ENCODE measurements at regions not wholly inside any gene's neighbourhood (a gene's known extent, or its start where the extent isn't known, plus 50 kb on each side); places are given as distances from the start of the nearest gene placed in this dataset.

- no peaks in the 10 kb centered on the region for H3K4me1 ChIP-seq
- TF ChIP-seq POLR2A (IDR thresholded peaks at IDR 0.05), result no peak
- TF ChIP-seq EP300 (IDR thresholded peaks at IDR 0.05), result no peak
- no peak for TF ChIP-seq POLR2AphosphoS5 (IDR thresholded peaks at IDR 0.05)
- TF ChIP-seq, protein P1, sequence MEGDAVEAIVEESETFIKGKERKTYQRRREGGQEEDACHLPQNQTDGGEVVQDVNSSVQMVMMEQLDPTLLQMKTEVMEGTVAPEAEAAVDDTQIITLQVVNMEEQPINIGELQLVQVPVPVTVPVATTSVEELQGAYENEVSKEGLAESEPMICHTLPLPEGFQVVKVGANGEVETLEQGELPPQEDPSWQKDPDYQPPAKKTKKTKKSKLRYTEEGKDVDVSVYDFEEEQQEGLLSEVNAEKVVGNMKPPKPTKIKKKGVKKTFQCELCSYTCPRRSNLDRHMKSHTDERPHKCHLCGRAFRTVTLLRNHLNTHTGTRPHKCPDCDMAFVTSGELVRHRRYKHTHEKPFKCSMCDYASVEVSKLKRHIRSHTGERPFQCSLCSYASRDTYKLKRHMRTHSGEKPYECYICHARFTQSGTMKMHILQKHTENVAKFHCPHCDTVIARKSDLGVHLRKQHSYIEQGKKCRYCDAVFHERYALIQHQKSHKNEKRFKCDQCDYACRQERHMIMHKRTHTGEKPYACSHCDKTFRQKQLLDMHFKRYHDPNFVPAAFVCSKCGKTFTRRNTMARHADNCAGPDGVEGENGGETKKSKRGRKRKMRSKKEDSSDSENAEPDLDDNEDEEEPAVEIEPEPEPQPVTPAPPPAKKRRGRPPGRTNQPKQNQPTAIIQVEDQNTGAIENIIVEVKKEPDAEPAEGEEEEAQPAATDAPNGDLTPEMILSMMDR (IDR thresholded peaks at IDR 0.05), result no peak
- H3K4me3 ChIP-seq, result no peak overlapping the region
- H3K9me3 ChIP-seq, result no peaks in the 10 kb centered on the region
- no peak for DNase-seq
- no peaks in the 10 kb centered on the region for H3K27me3 ChIP-seq
- no peaks in the 10 kb centered on the region for H3K36me3 ChIP-seq
- no peak overlapping the region for H3K27ac ChIP-seq
- intact Hi-C loops (cut with DNase I; ENCODE audit: low total_unique reads), result no loop called here
Measured at GRCh38 chr7:10720042-10720441, 253.6 kb upstream of the PHF14 start.

GRCh38 chr7:10721289-10721688 lies 252.4 kb upstream of the PHF14 start:
- no peaks in the 10 kb centered on the region for H3K9me3 ChIP-seq
- DNase-seq, result no peak
- H3K4me1 ChIP-seq, result no peaks in the 10 kb centered on the region
- H3K4me3 ChIP-seq, result no peak overlapping the region
- WGBS, 5 donors, result 76 to 84% (median 82%) methylated on average over 3 of the region's 3 CpGs
- H3K27me3 ChIP-seq, result no peaks in the 10 kb centered on the region
- H3K27ac ChIP-seq, result no peak overlapping the region
- H3K36me3 ChIP-seq, result no peaks in the 10 kb centered on the region
- TF ChIP-seq, protein P1 (IDR thresholded peaks at IDR 0.05), result no peak
- TF ChIP-seq POLR2AphosphoS5 (IDR thresholded peaks at IDR 0.05), result no peak
- no peak for TF ChIP-seq POLR2A (IDR thresholded peaks at IDR 0.05)
- TF ChIP-seq EP300 (IDR thresholded peaks at IDR 0.05), result no peak
- intact Hi-C loops (cut with DNase I; ENCODE audit: low total_unique reads), result no loop called here

GRCh38 chr7:10723832-10724231 lies 249.8 kb upstream of the PHF14 start:
- Histone ChIP-seq H3K27ac (no peak overlapping the region), H3K36me3 (no peaks in the 10 kb centered on the region), H3K4me3 (no peak overlapping the region), H3K27me3 (no peaks in the 10 kb centered on the region), H3K9me3 (no peaks in the 10 kb centered on the region), H3K4me1 (no peaks in the 10 kb centered on the region)
- no peak for TF ChIP-seq POLR2A (IDR thresholded peaks at IDR 0.05)
- TF ChIP-seq, protein P1 (IDR thresholded peaks at IDR 0.05), result no peak
- TF ChIP-seq POLR2AphosphoS5 (IDR thresholded peaks at IDR 0.05), result no peak
- TF ChIP-seq EP300 (IDR thresholded peaks at IDR 0.05), result no peak
- intact Hi-C loops (cut with DNase I; ENCODE audit: low total_unique reads), result no loop called here
- no peak for DNase-seq
- WGBS, 5 donors, result 53 to 78% (median 71%) methylated on average over 1 of the region's 1 CpG

- H3K27me3 ChIP-seq, result no peaks in the 10 kb centered on the region
- intact Hi-C loops (cut with DNase I; ENCODE audit: low total_unique reads), result no loop called here
- WGBS, 5 donors, result 55 to 74% (median 63%) methylated on average over 1 of the region's 1 CpG
- H3K9me3 ChIP-seq, result no peaks in the 10 kb centered on the region
- DNase-seq, result peak in 1 of 2 donors; percentile 14
- no peaks in the 10 kb centered on the region for H3K36me3 ChIP-seq
- no peak overlapping the region for H3K27ac ChIP-seq
- H3K4me1 ChIP-seq, result no peaks in the 10 kb centered on the region
- H3K4me3 ChIP-seq, result no peak overlapping the region
- TF ChIP-seq, protein P1 (IDR thresholded peaks at IDR 0.05), result no peak
- TF ChIP-seq POLR2A (IDR thresholded peaks at IDR 0.05), result no peak
Measured at GRCh38 chr7:10724449-10724848, 249.2 kb upstream of the PHF14 start.

- H3K27me3 ChIP-seq, result no peaks in the 10 kb centered on the region
- H3K27ac ChIP-seq, result no peak overlapping the region
- no peak overlapping the region for H3K4me3 ChIP-seq
- no peaks in the 10 kb centered on the region for H3K36me3 ChIP-seq
- no peaks in the 10 kb centered on the region for H3K9me3 ChIP-seq
- H3K4me1 ChIP-seq, result no peaks in the 10 kb centered on the region
- intact Hi-C loops (cut with DNase I; ENCODE audit: low total_unique reads), result no loop called here
- no peak for DNase-seq
- TF ChIP-seq POLR2AphosphoS5 (IDR thresholded peaks at IDR 0.05) (no peak), POLR2A (IDR thresholded peaks at IDR 0.05) (no peak), EP300 (IDR thresholded peaks at IDR 0.05) (no peak)
- TF ChIP-seq, protein P1 (IDR thresholded peaks at IDR 0.05), result no peak
- WGBS, 5 donors, result 69 to 82% (median 75%) methylated on average over 5 of the region's 5 CpGs
Measured at GRCh38 chr7:10727636-10728035, 246.0 kb upstream of the PHF14 start.
